ENCODE measurements at regions not wholly inside any gene's neighbourhood (a gene's known extent, or its start where the extent isn't known, plus 50 kb on each side); places are given as distances from the start of the nearest gene placed in this dataset.
"Not testable (repeated sequence)": the region's sequence is repeated elsewhere in the genome, so short reads cannot be mapped to it uniquely, and the experiment has no call there.

DNA sequence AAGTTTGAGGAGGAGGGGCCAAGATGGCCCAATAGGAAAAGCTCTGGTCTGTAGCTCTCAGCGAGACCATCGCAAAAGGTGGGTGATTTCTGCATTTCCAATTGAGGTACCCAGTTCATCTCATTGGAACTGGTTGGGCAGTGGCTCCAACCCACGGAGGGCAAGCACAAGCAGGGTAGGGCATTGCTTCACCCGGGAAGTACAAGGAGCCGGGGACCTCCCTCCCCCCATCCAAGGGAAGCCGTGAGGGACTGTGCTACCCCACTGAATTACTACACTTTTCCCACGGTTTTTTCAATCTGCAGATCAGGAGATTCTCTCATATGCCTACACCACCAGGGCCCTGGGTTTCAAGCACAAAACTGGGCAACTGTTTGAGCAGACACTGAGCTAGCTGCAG lies 58.0 kb upstream of the EFCAB3 start:
- DNase-seq (ENCODE audit: extremely low spot score) = no peak
- POLR2A ChIA-PET = no interaction called here
- TF ChIP-seq CTCF (IDR thresholded peaks at IDR 0.05; ENCODE audit: control extremely low read depth, extremely low read depth, low read depth, missing control alignments) = no peak
- CTCF ChIA-PET = no interaction called here

- ChIA-PET CTCF (no interaction called here), POLR2A (no interaction called here)
- no peak for DNase-seq (ENCODE audit: extremely low spot score)
- no peak for TF ChIP-seq CTCF (IDR thresholded peaks at IDR 0.05; ENCODE audit: control extremely low read depth, extremely low read depth, low read depth, missing control alignments)
Observed at GRCh38 chr17:62321451-62321850, 58.9 kb upstream of the EFCAB3 start.

DNA sequence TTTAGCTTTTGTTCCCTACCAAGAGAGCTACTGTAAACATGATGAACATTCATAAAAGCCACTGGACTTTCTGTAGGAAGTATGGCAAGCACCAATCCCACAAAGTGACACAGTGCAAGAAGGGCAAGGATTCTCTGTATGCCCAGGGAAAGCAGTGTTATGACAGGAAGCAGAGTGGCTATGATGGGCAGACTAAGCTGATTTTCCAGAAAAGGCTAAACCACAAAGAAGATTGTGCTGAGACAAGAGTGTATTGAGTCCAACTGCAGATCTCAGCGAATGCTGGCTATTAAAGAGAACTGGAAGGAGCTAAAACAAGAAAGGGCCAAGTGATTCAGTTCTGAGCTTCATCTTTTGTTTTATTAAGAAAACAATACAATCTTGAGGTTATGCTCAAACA lies 60.5 kb upstream of the EFCAB3 start:
- no peak for TF ChIP-seq CTCF (IDR thresholded peaks at IDR 0.05; ENCODE audit: control extremely low read depth, extremely low read depth, low read depth, missing control alignments)
- ChIA-PET CTCF (interaction anchor here (1.2 to 1.6 kb wide), 2 partner anchors 9 to 16 kb away, joined by 4 to 5 read pairs; no protein-coding TSS in a partner anchor), POLR2A (no interaction called here)
- DNase-seq (ENCODE audit: extremely low spot score) = no peak

GRCh38 chr17:62309396-62309795 lies 71.0 kb upstream of the EFCAB3 start:
- ChIA-PET CTCF (interaction anchor here (1.3 kb wide), 1 partner anchor 25 kb away, joined by 3 read pairs; no protein-coding TSS in a partner anchor), POLR2A (no interaction called here)

GRCh38 chr17:62307196-62307595 lies 73.2 kb upstream of the EFCAB3 start:
- POLR2A ChIA-PET = no interaction called here
- CTCF ChIA-PET = no interaction called here
- TF ChIP-seq CTCF (IDR thresholded peaks at IDR 0.05; ENCODE audit: control extremely low read depth, extremely low read depth, low read depth, missing control alignments) = no peak
- DNase-seq (ENCODE audit: extremely low spot score) = no peak

More at GRCh38 chr17:62309396-62309795, 71.0 kb upstream of the EFCAB3 start:
- TF ChIP-seq CTCF (IDR thresholded peaks at IDR 0.05; ENCODE audit: control extremely low read depth, extremely low read depth, low read depth, missing control alignments) = no peak
- DNase-seq (ENCODE audit: extremely low spot score) = no peak

DNA sequence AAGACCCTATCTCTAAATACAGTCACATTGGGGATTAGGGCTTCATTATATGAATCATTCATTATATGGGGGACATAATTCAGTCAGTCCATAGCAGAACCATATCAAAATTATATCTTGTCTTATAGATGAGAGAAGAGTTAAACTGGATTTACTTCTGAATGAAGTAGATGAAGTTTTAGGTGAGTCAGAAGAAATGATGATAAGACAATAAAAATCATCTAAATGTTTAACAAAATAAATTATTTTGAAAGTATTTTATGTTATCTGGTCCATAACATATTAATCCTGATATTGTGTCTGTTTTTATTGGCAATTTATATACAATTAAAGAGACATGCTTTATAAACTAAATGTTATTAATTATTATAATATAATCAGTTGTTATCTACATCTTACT lies 76.9 kb upstream of the EFCAB3 start:
- CTCF ChIA-PET = no interaction called here
- DNase-seq (ENCODE audit: extremely low spot score) = no peak
- no peak for TF ChIP-seq CTCF (IDR thresholded peaks at IDR 0.05; ENCODE audit: control extremely low read depth, extremely low read depth, low read depth, missing control alignments)
- POLR2A ChIA-PET = no interaction called here

DNA sequence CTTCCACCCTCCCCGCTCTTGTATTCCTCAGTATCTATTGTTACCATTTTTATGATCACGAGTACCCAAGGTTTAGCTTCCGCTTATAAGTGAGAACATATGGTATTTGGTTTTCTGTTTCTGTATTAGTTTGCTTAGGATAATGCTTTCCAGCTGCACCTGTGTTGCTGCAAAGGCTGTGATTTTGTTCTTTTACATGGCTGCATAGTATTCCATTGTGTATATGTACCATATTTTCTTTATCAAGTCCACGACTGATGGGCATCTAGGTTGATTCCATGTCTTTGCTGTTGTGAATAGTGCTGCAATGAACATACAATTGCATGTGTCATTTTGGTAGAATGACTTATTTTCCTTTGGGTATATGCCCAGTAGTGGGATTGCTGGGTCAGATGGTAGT lies 79.7 kb upstream of the EFCAB3 start:
- TF ChIP-seq CTCF (IDR thresholded peaks at IDR 0.05; ENCODE audit: control extremely low read depth, extremely low read depth, low read depth, missing control alignments) = no peak
- ChIA-PET POLR2A (no interaction called here), CTCF (no interaction called here)
- DNase-seq (ENCODE audit: extremely low spot score) = no peak

GRCh38 chr17:62275290-62275689 lies 105.1 kb upstream of the EFCAB3 start:
- POLR2A ChIA-PET; DNase-seq (ENCODE audit: extremely low spot score); CTCF ChIA-PET: not testable (repeated sequence)

- CTCF ChIA-PET; DNase-seq (ENCODE audit: extremely low spot score); POLR2A ChIA-PET: not testable (repeated sequence)
Observed at GRCh38 chr17:62268361-62268760, 112.0 kb upstream of the EFCAB3 start.

DNA sequence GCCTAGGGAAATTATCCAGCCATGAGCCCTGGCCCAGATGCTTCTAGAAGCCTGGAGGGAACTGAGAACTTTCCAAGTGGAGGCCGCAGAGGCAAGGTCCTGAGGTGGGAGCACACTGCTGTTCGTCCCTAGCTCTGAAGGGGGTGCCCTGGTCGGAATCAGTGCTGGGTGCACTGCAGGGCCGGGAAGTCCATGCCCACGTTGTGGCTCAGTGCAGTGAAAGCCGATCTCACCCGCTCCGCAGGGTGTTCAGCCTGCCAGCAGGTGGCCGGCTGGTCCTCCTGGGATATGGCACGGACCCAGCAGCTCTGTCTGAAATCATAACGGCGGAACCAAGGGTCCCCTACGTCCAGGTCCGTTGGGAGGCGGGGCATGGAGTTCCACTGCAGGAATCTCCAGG lies 115.4 kb upstream of the EFCAB3 start:
- DNase-seq (ENCODE audit: extremely low spot score); CTCF ChIA-PET; POLR2A ChIA-PET: not testable (repeated sequence)

All from GM10248 (cell line).